HG02970 (cell line): ENCODE measurements at regions not wholly inside any gene's neighbourhood (a gene's known extent, or its start where the extent isn't known, plus 50 kb on each side); places are given as distances from the start of the nearest gene placed in this dataset.

Experiments
- ATAC-seq: cut with Tn5 transposase; IDR thresholded peaks from one replicate; pipeline ENCODE4 v1.9.1; 2021; ENCODE audit warnings: mild to moderate bottlenecking, moderate library complexity, moderate number of reproducible peaks; ENCODE audit not compliant: unreplicated experiment, low FRiP score

DNA sequence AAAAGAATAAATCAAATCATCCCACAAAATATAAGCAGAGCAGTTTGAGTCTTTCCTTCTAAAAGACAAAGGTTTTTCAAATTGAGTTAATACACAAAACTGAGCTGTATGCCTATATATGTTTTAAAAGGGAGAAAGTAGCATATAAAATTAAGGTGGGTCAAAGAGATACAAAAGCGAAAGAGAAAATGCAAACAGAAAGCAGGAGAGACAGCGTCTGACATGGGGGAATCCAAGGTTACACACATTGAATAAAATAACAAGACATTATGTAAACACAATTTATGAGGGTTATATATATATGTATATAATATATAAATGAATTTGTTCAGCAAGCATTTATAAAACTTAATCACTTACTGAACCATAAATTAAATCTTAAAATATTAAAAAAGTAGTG, 276.1 kb upstream of the LCORL start:
- ATAC-seq, result no peak

DNA sequence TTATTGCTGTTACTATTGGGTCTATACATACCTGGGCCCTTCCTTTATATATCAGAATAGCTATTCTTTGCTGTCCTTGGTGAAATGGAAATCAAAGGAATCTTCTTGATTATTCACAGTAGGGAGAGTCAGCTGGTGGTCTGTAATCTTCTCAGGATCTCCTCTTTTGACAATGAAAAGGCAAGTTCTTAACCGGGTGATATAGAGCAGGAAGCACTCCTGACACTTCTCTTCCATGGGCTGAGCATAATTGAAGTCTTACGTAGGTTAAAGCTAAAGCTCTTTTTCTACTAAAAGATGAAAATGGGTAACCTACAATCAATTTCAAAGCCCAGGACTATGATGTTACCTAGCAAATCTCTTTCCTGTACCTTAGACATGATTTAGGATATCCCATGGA, 274.9 kb upstream of the LCORL start:
- no peak for ATAC-seq

DNA sequence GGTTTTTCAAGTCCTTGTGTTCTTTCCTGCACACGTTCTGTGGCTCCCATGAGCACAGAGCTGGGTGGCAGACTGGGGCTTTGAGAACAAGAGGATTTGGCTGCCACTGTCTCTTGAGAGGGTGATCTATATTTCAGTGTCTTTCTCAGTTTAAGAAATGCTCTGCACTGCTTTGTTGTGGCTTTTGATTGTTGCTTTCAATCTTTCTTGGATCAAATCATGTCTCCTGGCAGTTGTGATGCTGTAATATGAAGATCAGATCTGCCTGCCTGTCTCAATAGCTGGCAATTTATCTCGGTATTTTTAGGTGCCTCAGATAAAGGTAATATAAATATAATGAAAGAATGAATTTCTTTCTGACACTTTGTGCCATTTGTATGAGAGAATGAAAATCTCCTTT, 273.3 kb upstream of the LCORL start:
- no peak for ATAC-seq

DNA sequence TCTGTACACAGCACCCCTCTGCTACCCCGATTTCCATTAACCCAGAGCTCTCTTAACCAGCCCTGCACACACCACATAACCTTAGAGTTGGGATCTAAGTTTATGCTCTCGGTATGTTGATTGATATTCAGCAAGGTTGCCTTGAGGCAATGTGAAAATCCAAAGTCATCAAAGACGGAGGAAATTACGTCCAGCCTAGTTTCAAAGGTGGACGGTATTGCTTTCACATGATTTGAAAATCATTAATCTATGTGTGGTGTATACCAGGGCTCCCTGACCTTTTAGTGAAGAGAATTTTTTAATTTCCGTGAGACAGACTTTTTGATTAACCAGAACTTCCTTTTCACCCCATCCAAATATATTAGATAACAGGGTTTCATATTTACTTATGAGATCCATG, 272.5 kb upstream of the LCORL start:
- ATAC-seq, result no peak

DNA sequence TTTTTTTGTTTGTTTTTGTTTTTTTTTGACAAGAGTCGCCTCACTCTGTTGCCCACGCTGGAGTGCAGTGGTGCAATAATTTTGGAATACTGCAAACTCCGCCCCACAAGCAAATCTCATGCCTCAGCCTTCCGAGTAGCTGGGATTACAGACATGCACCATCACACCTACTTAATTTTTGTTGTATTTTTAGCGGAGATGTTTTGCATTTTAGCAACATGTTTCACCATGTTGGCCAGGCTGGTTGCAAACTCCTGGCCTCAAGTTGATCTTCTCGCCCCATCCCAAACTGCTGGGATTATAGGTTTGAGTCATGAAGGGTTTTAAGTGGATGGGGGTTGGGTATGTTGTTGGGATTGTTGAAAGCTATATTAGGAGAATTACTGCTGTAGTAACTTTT, 270.9 kb upstream of the LCORL start:
- no peak for ATAC-seq

GRCh38 chr4:18291981-18292380, 270.4 kb upstream of the LCORL start:
- ATAC-seq, result no peak

GRCh38 chr4:18291256-18291655, 269.7 kb upstream of the LCORL start:
- no peak for ATAC-seq

GRCh38 chr4:18285357-18285756, 263.8 kb upstream of the LCORL start:
- ATAC-seq, result no peak

- ATAC-seq, result no peak
Observed at GRCh38 chr4:18278244-18278643, 256.7 kb upstream of the LCORL start.

DNA sequence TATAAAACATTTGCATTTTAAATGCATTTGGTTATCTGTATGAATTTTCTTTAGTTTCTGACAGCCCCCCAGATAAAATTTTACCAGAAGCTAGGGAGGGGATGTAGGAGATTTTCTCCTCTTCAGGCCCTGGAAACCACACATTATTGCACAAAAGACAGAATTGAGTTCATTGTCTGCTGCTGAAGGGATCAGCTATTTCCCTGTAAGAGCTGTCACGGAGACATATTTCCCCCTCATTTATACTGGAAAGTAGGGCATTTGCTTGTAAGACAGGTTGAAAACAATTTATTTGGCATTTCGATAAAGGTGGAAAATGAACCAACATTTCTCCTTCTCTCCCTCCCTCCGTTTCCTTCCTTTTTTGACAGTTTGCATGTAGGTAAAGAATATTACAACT, 241.3 kb upstream of the LCORL start:
- no peak for ATAC-seq

DNA sequence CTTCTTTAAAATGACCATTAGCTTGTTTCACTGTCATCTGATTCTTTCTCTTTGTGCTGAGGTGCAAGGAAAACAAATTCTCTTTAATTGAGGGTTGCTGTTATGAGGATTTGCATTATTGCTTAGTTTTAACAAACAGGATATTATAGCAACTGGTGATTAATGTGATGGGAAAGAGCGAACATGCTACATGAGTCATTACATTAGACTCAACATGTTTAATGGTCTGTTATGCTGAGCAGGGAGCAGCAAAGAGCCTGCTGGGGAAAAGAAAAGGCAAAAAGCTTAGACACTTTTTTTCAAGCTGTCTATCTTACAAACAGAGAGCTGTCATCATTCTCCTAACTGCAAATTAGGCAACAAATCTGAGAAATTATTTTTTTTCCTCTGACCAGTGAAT, 230.5 kb upstream of the LCORL start:
- no peak for ATAC-seq

GRCh38 chr4:18250564-18250963, 229.0 kb upstream of the LCORL start:
- no peak for ATAC-seq

GRCh38 chr4:18248611-18249010, 227.1 kb upstream of the LCORL start:
- no peak for ATAC-seq

GRCh38 chr4:18247189-18247588, 225.6 kb upstream of the LCORL start:
- ATAC-seq, result no peak

GRCh38 chr4:18242919-18243693, 221.6 kb upstream of the LCORL start:
- no peak for ATAC-seq

- no peak for ATAC-seq
Observed at GRCh38 chr4:18241727-18242126, 220.2 kb upstream of the LCORL start.

DNA sequence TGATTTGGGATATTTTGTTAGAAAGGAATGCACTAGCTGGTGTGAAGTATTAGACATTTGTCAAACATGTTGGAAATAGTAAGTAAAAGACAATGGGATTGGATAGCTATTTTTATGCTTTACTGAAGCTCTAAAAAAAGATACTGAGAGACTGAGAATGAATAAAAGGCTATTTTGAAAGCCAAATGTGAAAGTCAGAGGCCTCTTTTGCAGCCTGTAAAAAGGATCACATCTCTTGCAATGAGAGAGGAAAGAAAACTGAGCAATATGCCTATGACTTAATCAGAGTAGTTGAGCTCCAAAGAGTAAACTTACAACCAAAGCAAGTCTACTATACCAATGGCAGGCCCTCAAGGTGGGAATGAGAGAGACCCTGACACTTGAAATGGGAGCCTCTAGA, 212.6 kb upstream of the LCORL start:
- ATAC-seq, result no peak

- ATAC-seq, result no peak
Observed at GRCh38 chr4:18231726-18232125, 210.2 kb upstream of the LCORL start.

GRCh38 chr4:18227880-18228279, 206.3 kb upstream of the LCORL start:
- ATAC-seq, result no peak

GRCh38 chr4:18214411-18215055, 193.0 kb upstream of the LCORL start:
- ATAC-seq, result no peak

GRCh38 chr4:18213576-18214198, 192.1 kb upstream of the LCORL start:
- ATAC-seq, result no peak

GRCh38 chr4:18209448-18209847, 187.9 kb upstream of the LCORL start:
- no peak for ATAC-seq
